ENCODE measurements at regions not wholly inside any gene's neighbourhood (a gene's known extent, or its start where the extent isn't known, plus 50 kb on each side); places are given as distances from the start of the nearest gene placed in this dataset.

- no peaks in the 10 kb centered on the region for H3K9me3 ChIP-seq
- H3K27ac ChIP-seq, result no peak overlapping the region
- DNase-seq (no peak), ATAC-seq (no peak)
- 79 to 90% methylated on average over 1 of the region's 1 CpG for WGBS, 2 donors
- no peaks in the 10 kb centered on the region for H3K36me3 ChIP-seq
- intact Hi-C loops (cut with DNase I), result no loop called here
- TF ChIP-seq CTCF (IDR thresholded peaks at IDR 0.05), result no peak
- no peaks in the 10 kb centered on the region for H3K27me3 ChIP-seq
- no peaks in the 10 kb centered on the region for H3K4me1 ChIP-seq
- no peak overlapping the region for H3K4me3 ChIP-seq
Observed at GRCh38 chr3:153894857-153895256, 226.3 kb upstream of the ARHGEF26 start.

GRCh38 chr3:153896197-153896596, 225.0 kb upstream of the ARHGEF26 start:
- Histone ChIP-seq H3K27me3 (no peaks in the 10 kb centered on the region), H3K36me3 (no peaks in the 10 kb centered on the region), H3K4me1 (no peaks in the 10 kb centered on the region), H3K9me3 (no peaks in the 10 kb centered on the region), H3K27ac (no peak overlapping the region), H3K4me3 (no peak overlapping the region)
- WGBS, 2 donors, result 77 to 83% methylated on average over 2 of the region's 2 CpGs
- TF ChIP-seq CTCF (IDR thresholded peaks at IDR 0.05), result no peak
- ATAC-seq (no peak), DNase-seq (no peak)
- intact Hi-C loops (cut with DNase I), result no loop called here

- ATAC-seq (no peak), DNase-seq (no peak)
- Histone ChIP-seq H3K9me3 (no peaks in the 10 kb centered on the region), H3K4me1 (no peaks in the 10 kb centered on the region), H3K27ac (no peak overlapping the region), H3K4me3 (no peak overlapping the region), H3K36me3 (no peaks in the 10 kb centered on the region), H3K27me3 (no peaks in the 10 kb centered on the region)
- WGBS, 2 donors, result 61 to 70% methylated on average over 3 of the region's 3 CpGs
- intact Hi-C loops (cut with DNase I), result no loop called here
- no peak for TF ChIP-seq CTCF (IDR thresholded peaks at IDR 0.05)
Observed at GRCh38 chr3:153897025-153897723, 224.0 kb upstream of the ARHGEF26 start.

GRCh38 chr3:153897842-153898241, 223.3 kb upstream of the ARHGEF26 start:
- H3K27ac ChIP-seq, result no peak overlapping the region
- TF ChIP-seq CTCF (IDR thresholded peaks at IDR 0.05), result no peak
- H3K36me3 ChIP-seq, result no peaks in the 10 kb centered on the region
- H3K27me3 ChIP-seq, result no peaks in the 10 kb centered on the region
- peaks cover 0 to under 1% (median 0%) of the 10 kb centered on the region in 11 donors for H3K9me3 ChIP-seq
- no peak for DNase-seq
- H3K4me1 ChIP-seq, result no peaks in the 10 kb centered on the region
- ATAC-seq, result no peak
- intact Hi-C loops (cut with DNase I), result no loop called here
- no peak overlapping the region for H3K4me3 ChIP-seq
